ENCODE measurements at regions not wholly inside any gene's neighbourhood (a gene's known extent, or its start where the extent isn't known, plus 50 kb on each side); places are given as distances from the start of the nearest gene placed in this dataset.

DNA sequence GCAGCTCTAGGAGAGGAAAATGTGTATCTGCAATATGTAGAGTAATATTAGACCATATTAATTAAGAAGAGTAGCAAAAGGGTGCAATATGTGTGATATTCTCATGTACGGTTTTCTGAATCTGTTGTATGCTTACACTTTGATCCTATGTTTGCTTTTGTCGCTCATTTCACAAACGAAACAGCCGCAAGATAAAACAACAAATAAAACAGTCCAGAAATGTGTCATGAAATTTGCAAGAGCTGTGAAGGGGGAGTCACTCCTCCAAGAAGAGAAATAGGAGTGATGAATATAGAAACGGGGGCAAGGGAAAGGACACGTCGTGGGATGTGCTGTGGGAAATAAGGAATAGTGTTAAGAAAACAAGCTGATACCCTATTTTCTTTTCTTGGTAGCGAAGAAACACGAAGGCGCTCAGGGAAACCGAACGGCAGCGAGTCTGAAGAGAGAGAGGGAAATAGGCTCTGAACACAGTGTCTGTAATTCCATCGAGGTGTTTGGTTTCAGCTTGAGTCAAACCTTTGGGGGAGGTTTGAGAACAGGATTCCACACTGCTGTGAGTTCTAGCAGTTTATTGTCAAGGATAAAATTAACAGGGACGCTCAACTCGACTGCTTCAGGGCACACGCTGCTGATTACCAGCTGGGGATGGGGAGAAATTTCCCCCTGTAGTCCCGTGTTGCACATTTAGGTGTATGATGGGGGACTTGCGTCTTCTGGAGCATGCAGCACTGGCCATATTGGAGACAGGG, 595.6 kb upstream of the TENM3 start:
- H3K36me3 Mint-ChIP-seq (ENCODE audit: unreplicated experiment): no peaks in the 10 kb centered on the region
- no peaks in the 10 kb centered on the region for H3K27me3 Mint-ChIP-seq (ENCODE audit: unreplicated experiment)
- H3K4me3 Mint-ChIP-seq (ENCODE audit: unreplicated experiment): peak overlapping the region; percentile 81
- peaks cover 16% of the 10 kb centered on the region for H3K4me1 Mint-ChIP-seq (ENCODE audit: unreplicated experiment)
- DNase-seq (ENCODE audit: extremely low spot score, unreplicated experiment): no peak
- TF ChIP-seq, protein P1, sequence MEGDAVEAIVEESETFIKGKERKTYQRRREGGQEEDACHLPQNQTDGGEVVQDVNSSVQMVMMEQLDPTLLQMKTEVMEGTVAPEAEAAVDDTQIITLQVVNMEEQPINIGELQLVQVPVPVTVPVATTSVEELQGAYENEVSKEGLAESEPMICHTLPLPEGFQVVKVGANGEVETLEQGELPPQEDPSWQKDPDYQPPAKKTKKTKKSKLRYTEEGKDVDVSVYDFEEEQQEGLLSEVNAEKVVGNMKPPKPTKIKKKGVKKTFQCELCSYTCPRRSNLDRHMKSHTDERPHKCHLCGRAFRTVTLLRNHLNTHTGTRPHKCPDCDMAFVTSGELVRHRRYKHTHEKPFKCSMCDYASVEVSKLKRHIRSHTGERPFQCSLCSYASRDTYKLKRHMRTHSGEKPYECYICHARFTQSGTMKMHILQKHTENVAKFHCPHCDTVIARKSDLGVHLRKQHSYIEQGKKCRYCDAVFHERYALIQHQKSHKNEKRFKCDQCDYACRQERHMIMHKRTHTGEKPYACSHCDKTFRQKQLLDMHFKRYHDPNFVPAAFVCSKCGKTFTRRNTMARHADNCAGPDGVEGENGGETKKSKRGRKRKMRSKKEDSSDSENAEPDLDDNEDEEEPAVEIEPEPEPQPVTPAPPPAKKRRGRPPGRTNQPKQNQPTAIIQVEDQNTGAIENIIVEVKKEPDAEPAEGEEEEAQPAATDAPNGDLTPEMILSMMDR (IDR thresholded peaks at IDR 0.05): no peak
- no peaks in the 10 kb centered on the region for H3K9me3 Mint-ChIP-seq (ENCODE audit: unreplicated experiment)
- H3K27ac Mint-ChIP-seq (ENCODE audit: unreplicated experiment): peak overlapping the region; percentile 74

DNA sequence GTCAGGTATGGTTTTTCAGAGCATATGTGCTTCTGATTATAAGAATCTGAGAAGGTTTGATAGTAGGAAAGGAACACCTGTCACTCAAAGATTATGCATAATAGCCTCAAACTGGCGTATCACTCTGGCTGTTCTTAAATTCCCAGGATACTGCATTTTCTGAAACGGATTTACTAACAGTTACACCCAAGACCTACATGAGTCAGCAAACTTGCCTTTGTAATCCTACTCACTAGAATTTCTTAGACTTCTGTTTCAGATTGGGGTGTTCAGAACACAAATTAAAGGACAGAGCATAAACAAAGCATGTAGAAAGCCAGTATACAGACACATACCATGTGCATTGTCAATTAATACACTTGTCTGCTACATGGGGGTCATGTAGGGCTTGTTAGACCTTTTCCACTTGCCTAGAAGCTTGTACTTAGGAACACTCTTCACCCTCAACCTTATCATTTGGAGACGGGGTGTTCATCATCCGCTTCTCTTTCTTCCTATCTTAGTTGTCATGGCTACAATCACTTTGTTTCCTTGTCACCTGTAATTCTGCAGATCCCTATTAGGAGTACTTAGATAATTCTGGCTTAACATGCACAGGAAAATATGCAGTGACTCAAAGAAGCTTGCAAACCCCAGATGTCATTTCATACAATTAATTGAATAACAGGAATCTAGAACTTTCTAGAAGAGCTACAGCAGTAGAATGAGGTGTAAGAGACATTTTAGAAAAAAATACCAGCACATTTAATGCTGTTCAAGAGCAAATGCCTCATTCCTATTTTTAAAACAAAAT, 593.0 kb upstream of the TENM3 start:
- DNase-seq (ENCODE audit: extremely low spot score, unreplicated experiment): no peak
- Mint-ChIP-seq H3K9me3 (ENCODE audit: unreplicated experiment) (no peaks in the 10 kb centered on the region), H3K4me3 (ENCODE audit: unreplicated experiment) (no peak overlapping the region), H3K27ac (ENCODE audit: unreplicated experiment) (no peak overlapping the region), H3K27me3 (ENCODE audit: unreplicated experiment) (no peaks in the 10 kb centered on the region), H3K36me3 (ENCODE audit: unreplicated experiment) (no peaks in the 10 kb centered on the region), H3K4me1 (ENCODE audit: unreplicated experiment) (peaks cover 16% of the 10 kb centered on the region)
- TF ChIP-seq, protein P1 (IDR thresholded peaks at IDR 0.05): no peak

DNA sequence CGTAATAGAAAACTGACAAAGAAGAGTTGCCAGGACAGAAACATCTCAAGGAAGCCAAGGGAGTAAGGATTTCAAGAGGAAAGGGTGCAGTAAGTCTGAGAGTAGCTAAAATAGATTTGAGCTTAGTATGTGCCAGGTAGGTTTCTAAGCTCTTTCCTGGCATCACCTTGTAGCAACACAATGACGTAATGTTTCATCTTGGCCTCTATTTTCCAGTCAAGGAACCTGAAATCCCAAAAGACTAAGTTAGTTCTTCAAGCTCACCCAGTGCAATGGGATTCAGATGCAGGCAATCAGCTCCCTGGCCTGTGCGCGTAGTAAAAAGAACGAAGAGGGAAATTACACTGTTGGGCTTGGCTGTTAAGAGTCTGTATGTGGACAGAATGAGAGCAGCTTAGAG, 586.5 kb upstream of the TENM3 start:
- no peaks in the 10 kb centered on the region for H3K36me3 Mint-ChIP-seq (ENCODE audit: unreplicated experiment)
- H3K9me3 Mint-ChIP-seq (ENCODE audit: unreplicated experiment): no peaks in the 10 kb centered on the region
- no peaks in the 10 kb centered on the region for H3K27me3 Mint-ChIP-seq (ENCODE audit: unreplicated experiment)
- H3K4me1 Mint-ChIP-seq (ENCODE audit: unreplicated experiment): peaks cover 22% of the 10 kb centered on the region
- no peak overlapping the region for H3K4me3 Mint-ChIP-seq (ENCODE audit: unreplicated experiment)
- H3K27ac Mint-ChIP-seq (ENCODE audit: unreplicated experiment): no peak overlapping the region
- DNase-seq (ENCODE audit: extremely low spot score, unreplicated experiment): no peak
- TF ChIP-seq, protein P1 (IDR thresholded peaks at IDR 0.05): no peak

GRCh38 chr4:181659202-181659601, 584.0 kb upstream of the TENM3 start:
- TF ChIP-seq, protein P1 (IDR thresholded peaks at IDR 0.05): no peak
- DNase-seq (ENCODE audit: extremely low spot score, unreplicated experiment): no peak
- peaks cover 39% of the 10 kb centered on the region for H3K4me1 Mint-ChIP-seq (ENCODE audit: unreplicated experiment)
- H3K27ac Mint-ChIP-seq (ENCODE audit: unreplicated experiment): no peak overlapping the region
- no peaks in the 10 kb centered on the region for H3K36me3 Mint-ChIP-seq (ENCODE audit: unreplicated experiment)
- no peak overlapping the region for H3K4me3 Mint-ChIP-seq (ENCODE audit: unreplicated experiment)
- H3K27me3 Mint-ChIP-seq (ENCODE audit: unreplicated experiment): no peaks in the 10 kb centered on the region
- no peaks in the 10 kb centered on the region for H3K9me3 Mint-ChIP-seq (ENCODE audit: unreplicated experiment)

DNA sequence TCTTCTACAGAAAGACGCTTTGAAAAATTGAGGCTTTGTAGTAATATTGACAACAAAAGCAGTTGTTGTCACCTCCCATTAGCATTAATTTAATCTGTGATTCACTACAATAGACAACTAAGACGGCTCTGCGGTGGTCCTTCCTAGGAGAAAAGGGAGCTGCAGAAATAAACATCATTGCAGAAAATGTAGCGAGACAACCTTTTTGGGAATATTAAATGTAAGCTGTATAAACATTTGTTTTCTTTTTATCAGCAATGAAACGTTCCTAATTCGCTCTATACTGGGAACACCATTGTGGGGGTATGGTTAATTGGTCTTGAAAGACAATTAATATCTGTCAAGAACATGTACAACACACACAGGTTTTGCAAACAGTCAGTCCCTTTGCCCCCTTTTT, 583.3 kb upstream of the TENM3 start:
- no peak overlapping the region for H3K27ac Mint-ChIP-seq (ENCODE audit: unreplicated experiment)
- no peaks in the 10 kb centered on the region for H3K9me3 Mint-ChIP-seq (ENCODE audit: unreplicated experiment)
- no peak for DNase-seq (ENCODE audit: extremely low spot score, unreplicated experiment)
- H3K36me3 Mint-ChIP-seq (ENCODE audit: unreplicated experiment): no peaks in the 10 kb centered on the region
- TF ChIP-seq, protein P1 (IDR thresholded peaks at IDR 0.05): no peak
- no peak overlapping the region for H3K4me3 Mint-ChIP-seq (ENCODE audit: unreplicated experiment)
- H3K27me3 Mint-ChIP-seq (ENCODE audit: unreplicated experiment): no peaks in the 10 kb centered on the region
- H3K4me1 Mint-ChIP-seq (ENCODE audit: unreplicated experiment): peaks cover 39% of the 10 kb centered on the region

Measured in osteocyte (in vitro differentiated cells).